ENCODE measurements at regions not wholly inside any gene's neighbourhood (a gene's known extent, or its start where the extent isn't known, plus 50 kb on each side); places are given as distances from the start of the nearest gene placed in this dataset.

DNA sequence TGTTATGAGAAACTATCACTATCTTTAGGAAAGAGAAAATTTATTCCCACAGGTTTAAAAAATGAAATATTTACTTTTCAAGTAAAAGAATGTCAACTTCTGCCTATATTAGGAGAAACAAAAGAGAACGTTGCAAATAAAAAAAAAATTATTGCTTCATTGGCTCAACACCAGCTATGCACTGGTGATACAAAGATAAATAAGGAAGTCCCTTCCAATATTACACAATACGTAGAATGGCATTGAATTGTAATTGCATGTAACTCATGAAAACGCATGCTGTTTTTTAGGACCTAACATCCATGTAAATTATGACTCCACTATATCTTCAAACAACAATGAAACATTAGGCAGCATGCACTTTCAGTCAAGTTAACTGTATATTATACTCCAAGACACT is 56.4 kb upstream of the RERGL start (continued):
- no peak for TF ChIP-seq CTCF (IDR thresholded peaks at IDR 0.05 in 2 of 3, conservative IDR thresholded peaks at IDR 0.05 in 1 of 3; ENCODE audit: borderline replicate concordance in 1 of 3, insufficient read depth in 1 of 3, low read depth in 2 of 3, low read length in 2 of 3)
- no peak for TF ChIP-seq POLR2AphosphoS5 (IDR thresholded peaks at IDR 0.05; ENCODE audit: low read depth, low read length)
- TF ChIP-seq SIN3A (IDR thresholded peaks at IDR 0.05; ENCODE audit: low read depth): no peak
- TF ChIP-seq EZH2 (IDR thresholded peaks at IDR 0.05): no peak
- no peak for TF ChIP-seq ATF3 (IDR thresholded peaks at IDR 0.05)
- TF ChIP-seq, protein P1, sequence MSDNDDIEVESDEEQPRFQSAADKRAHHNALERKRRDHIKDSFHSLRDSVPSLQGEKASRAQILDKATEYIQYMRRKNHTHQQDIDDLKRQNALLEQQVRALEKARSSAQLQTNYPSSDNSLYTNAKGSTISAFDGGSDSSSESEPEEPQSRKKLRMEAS (IDR thresholded peaks at IDR 0.05): no peak
- TF ChIP-seq RAD21 (IDR thresholded peaks at IDR 0.05; ENCODE audit: low read depth): no peak
- TF ChIP-seq REST (IDR thresholded peaks at IDR 0.05; ENCODE audit: low read depth): no peak

DNA sequence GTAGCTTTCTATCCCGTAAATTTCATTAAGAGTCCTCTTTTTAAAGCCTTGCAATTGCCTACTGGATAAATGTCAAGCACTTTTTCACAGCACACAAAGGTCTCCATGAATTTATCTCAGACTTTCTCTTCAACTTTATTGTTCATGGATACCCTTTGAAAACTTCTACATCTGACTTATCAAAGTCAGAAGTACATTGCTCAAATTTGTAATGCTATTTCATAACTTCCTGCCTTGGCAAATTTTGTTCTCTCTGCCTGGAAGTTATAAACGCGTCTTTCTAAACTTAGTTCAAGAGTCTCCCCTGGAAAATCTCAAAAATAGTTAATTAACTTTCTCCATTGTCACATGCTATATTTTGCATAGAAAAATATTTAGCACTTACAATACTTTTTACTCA is 55.9 kb upstream of the RERGL start:
- Histone ChIP-seq H3K9ac (ENCODE audit: low read length) (no peak overlapping the region), H3K4me3 (replicated peaks in 1 of 2; ENCODE audit: low read depth in 1 of 2, low read length in 2 of 2) (no peak overlapping the region), H3K79me2 (ENCODE audit: insufficient read depth, low read length) (no peaks in the 10 kb centered on the region), H4K20me1 (ENCODE audit: insufficient read depth) (no peaks in the 10 kb centered on the region), H3K9me3 (ENCODE audit: control insufficient read depth in 1 of 2, insufficient read depth in 1 of 2, low read depth in 1 of 2, low read length in 2 of 2) (no peaks in the 10 kb centered on the region), H3K9me2 (ENCODE audit: insufficient read depth) (no peaks in the 10 kb centered on the region), H3K36me3 (ENCODE audit: control insufficient read depth in 1 of 2, insufficient read depth in 2 of 2, low read length in 2 of 2) (no peaks in the 10 kb centered on the region), H2AFZ (ENCODE audit: low read depth, low read length, poor library complexity, severe bottlenecking) (no peak overlapping the region), H3K4me1 (ENCODE audit: control insufficient read depth in 1 of 2, insufficient read depth in 2 of 2, low read length in 2 of 2) (peaks cover 0 to 8% of the 10 kb centered on the region in 2 experiments; a peak in 2 of 4 replicates), H3K27me3 (ENCODE audit: insufficient read depth, low read length) (no peaks in the 10 kb centered on the region), H3K27ac (ENCODE audit: low read depth, low read length) (no peak overlapping the region), H3K4me2 (ENCODE audit: low read length) (no peak overlapping the region)
- ChIA-PET CTCF (no interaction called here), POLR2A (no interaction called here), RAD21 (ENCODE audit: low non-redundant PET in 1 of 2, low total read pairs in 2 of 2, uncharacterized antibody in 2 of 2, unreplicated experiment in 2 of 2) (no interaction called here)
- no TSS peak for BruUV-seq (replicated peaks)
- DNase-seq (ENCODE audit: low read depth, low spot score): no peak
- ATAC-seq: no peak
- intact Hi-C loops (cut with micrococcal nuclease): no loop called here
- TF ChIP-seq REST (IDR thresholded peaks at IDR 0.05; ENCODE audit: low read depth): no peak
- no peak for TF ChIP-seq CEBPB (IDR thresholded peaks at IDR 0.05; ENCODE audit: low read depth)
- no peak for TF ChIP-seq TCF7L2 (IDR thresholded peaks at IDR 0.05; ENCODE audit: borderline replicate concordance, extremely low read depth, insufficient read depth, insufficient read length)
- no peak for TF ChIP-seq POLR2AphosphoS5 (IDR thresholded peaks at IDR 0.05; ENCODE audit: low read depth, low read length)
- no peak for TF ChIP-seq SRF (IDR thresholded peaks at IDR 0.05; ENCODE audit: low read depth)
- TF ChIP-seq RAD21 (IDR thresholded peaks at IDR 0.05; ENCODE audit: low read depth): no peak
- TF ChIP-seq JUND (IDR thresholded peaks at IDR 0.05): no peak
- TF ChIP-seq CBX3 (IDR thresholded peaks at IDR 0.05; ENCODE audit: low read depth): no peak
- TF ChIP-seq, protein P1 (IDR thresholded peaks at IDR 0.05): no peak
- no peak for TF ChIP-seq SP1 (IDR thresholded peaks at IDR 0.05; ENCODE audit: low read depth)
